ENCODE measurements at regions not wholly inside any gene's neighbourhood (a gene's known extent, or its start where the extent isn't known, plus 50 kb on each side); places are given as distances from the start of the nearest gene placed in this dataset.

DNA sequence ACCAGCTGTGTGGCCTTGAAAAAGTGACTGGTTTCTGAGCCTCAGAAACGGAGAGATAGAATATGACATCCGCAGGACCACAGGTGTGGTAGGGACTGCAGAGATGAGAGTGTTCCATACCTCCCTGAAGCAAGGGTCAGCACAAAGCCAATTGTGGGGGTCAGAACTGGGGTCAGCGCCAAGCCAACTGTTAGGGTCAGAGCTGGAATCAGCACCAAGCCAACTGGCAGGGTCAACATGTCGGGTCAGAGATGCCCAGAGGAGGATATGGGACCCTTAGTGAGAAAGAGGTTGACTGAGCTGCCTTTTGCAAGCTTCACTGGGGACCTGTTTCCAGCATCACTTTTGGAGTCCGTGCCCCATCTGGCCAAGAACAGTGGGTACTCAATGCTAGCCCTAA, 93.9 kb downstream of the MATN1 start:
- DNase-seq (ENCODE audit: insufficient read length, low spot score) (no peak), FAIRE-seq (no peak)
- TF ChIP-seq TAF1 (IDR thresholded peaks at IDR 0.05; ENCODE audit: low read depth, low read length), result no peak
- TF ChIP-seq POU2F2 (IDR thresholded peaks at IDR 0.05; ENCODE audit: low read depth, low read length), result no peak
- TF ChIP-seq POLR2A (IDR thresholded peaks at IDR 0.05; ENCODE audit: low read depth, low read length), result no peak
- no peak for TF ChIP-seq PAX5 (IDR thresholded peaks at IDR 0.05; ENCODE audit: insufficient read depth, low read length, severe bottlenecking)
- TF ChIP-seq SPI1 (IDR thresholded peaks at IDR 0.05; ENCODE audit: low read depth, low read length), result no peak
- TF ChIP-seq POLR2AphosphoS5 (IDR thresholded peaks at IDR 0.05; ENCODE audit: low read depth, low read length), result no peak

DNA sequence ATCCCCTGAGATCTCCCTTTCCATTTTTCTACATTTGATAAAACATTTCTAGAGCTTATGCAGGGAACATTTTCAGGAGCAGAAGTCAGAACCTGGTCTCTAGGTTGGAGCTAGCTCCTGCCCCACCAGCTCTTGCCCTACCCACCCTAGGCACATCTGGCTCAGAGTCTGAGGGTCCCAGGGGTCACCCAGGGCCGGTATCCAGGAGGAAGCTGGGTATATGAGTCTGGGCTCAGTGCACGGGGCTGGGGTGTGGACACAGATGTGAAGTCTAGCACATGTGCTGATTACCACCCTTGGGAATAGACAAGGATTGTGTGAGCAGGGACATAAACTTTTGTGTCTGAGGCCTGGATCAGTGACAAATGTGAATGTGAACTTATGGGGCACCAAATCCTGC, 95.4 kb downstream of the MATN1 start:
- no peak for DNase-seq (ENCODE audit: insufficient read length, low spot score)
- FAIRE-seq, result no peak
- TF ChIP-seq SPI1 (IDR thresholded peaks at IDR 0.05; ENCODE audit: low read depth, low read length) (no peak), PAX5 (IDR thresholded peaks at IDR 0.05; ENCODE audit: insufficient read depth, low read length, severe bottlenecking) (no peak), POLR2AphosphoS5 (IDR thresholded peaks at IDR 0.05; ENCODE audit: low read depth, low read length) (no peak)

DNA sequence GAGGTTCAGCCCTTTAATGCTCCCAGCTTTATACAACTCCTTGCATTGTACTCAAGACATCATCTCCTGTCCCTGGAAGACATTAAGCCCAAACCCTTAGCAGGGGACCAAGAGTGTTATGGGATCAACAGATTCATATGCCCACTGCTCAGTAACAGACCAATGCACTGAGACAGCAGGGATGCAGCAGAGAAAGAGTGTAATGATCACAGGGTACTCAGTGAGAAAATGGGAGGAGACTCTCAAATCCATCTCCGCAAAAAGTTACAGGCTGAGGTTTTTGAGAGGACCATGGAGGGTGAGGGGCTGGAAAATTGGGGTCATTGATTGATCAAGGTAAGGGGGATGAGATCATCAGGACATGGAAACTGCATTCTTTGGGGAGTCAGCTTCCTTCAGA, 96.2 kb downstream of the MATN1 start:
- TF ChIP-seq SPI1 (IDR thresholded peaks at IDR 0.05; ENCODE audit: low read depth, low read length), result no peak
- no peak for TF ChIP-seq POU2F2 (IDR thresholded peaks at IDR 0.05; ENCODE audit: low read depth, low read length)
- no peak for TF ChIP-seq PAX5 (IDR thresholded peaks at IDR 0.05; ENCODE audit: insufficient read depth, low read length, severe bottlenecking)
- TF ChIP-seq POLR2A (IDR thresholded peaks at IDR 0.05; ENCODE audit: low read depth, low read length), result no peak
- no peak for TF ChIP-seq POLR2AphosphoS5 (IDR thresholded peaks at IDR 0.05; ENCODE audit: low read depth, low read length)
- no peak for TF ChIP-seq TAF1 (IDR thresholded peaks at IDR 0.05; ENCODE audit: low read depth, low read length)
- DNase-seq (ENCODE audit: insufficient read length, low spot score), result no peak
- FAIRE-seq, result no peak

DNA sequence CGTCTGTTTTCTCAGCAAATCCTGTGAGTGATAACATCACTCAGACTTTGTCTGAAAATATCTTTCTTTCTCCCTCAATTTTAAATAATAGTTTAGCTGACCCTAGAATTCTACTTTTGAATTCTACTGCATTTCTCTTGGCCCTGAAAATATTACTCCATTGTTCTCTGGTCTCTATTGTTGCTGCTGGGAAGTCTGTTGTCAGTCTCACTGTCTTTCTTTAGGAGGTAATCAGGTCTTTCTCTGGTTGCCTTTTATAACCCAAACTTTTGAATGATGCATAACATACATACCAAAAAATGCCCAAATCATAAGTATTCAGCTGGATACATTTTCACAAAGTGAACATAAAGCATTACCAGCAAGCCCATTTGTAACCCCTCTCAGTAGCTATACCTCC, 100.0 kb downstream of the MATN1 start:
- no peak for DNase-seq (ENCODE audit: insufficient read length, low spot score)
- TF ChIP-seq TAF1 (IDR thresholded peaks at IDR 0.05; ENCODE audit: low read depth, low read length) (no peak), PAX5 (IDR thresholded peaks at IDR 0.05; ENCODE audit: insufficient read depth, low read length, severe bottlenecking) (no peak), POLR2AphosphoS5 (IDR thresholded peaks at IDR 0.05; ENCODE audit: low read depth, low read length) (no peak), SPI1 (IDR thresholded peaks at IDR 0.05; ENCODE audit: low read depth, low read length) (no peak), POLR2A (IDR thresholded peaks at IDR 0.05; ENCODE audit: low read depth, low read length) (no peak), POU2F2 (IDR thresholded peaks at IDR 0.05; ENCODE audit: low read depth, low read length) (no peak)
- FAIRE-seq, result no peak

GRCh38 chr1:30619619-30620018, 103.8 kb downstream of the MATN1 start:
- TF ChIP-seq SPI1 (IDR thresholded peaks at IDR 0.05; ENCODE audit: low read depth, low read length), result no peak
- TF ChIP-seq POLR2A (IDR thresholded peaks at IDR 0.05; ENCODE audit: low read depth, low read length), result no peak
- TF ChIP-seq POU2F2 (IDR thresholded peaks at IDR 0.05; ENCODE audit: low read depth, low read length), result no peak
- TF ChIP-seq TAF1 (IDR thresholded peaks at IDR 0.05; ENCODE audit: low read depth, low read length), result no peak
- no peak for TF ChIP-seq POLR2AphosphoS5 (IDR thresholded peaks at IDR 0.05; ENCODE audit: low read depth, low read length)
- no peak for TF ChIP-seq PAX5 (IDR thresholded peaks at IDR 0.05; ENCODE audit: insufficient read depth, low read length, severe bottlenecking)
- FAIRE-seq (no peak), DNase-seq (ENCODE audit: insufficient read length, low spot score) (no peak)

- FAIRE-seq, result no peak
- DNase-seq (ENCODE audit: insufficient read length, low spot score), result no peak
- no peak for TF ChIP-seq POU2F2 (IDR thresholded peaks at IDR 0.05; ENCODE audit: low read depth, low read length)
- no peak for TF ChIP-seq SPI1 (IDR thresholded peaks at IDR 0.05; ENCODE audit: low read depth, low read length)
- TF ChIP-seq PAX5 (IDR thresholded peaks at IDR 0.05; ENCODE audit: insufficient read depth, low read length, severe bottlenecking), result no peak
These were observed 105.0 kb downstream of the MATN1 start for GRCh38 chr1:30618335-30618747.

- FAIRE-seq (no peak), DNase-seq (ENCODE audit: insufficient read length, low spot score) (no peak)
- TF ChIP-seq PAX5 (IDR thresholded peaks at IDR 0.05; ENCODE audit: insufficient read depth, low read length, severe bottlenecking) (no peak), POLR2AphosphoS5 (IDR thresholded peaks at IDR 0.05; ENCODE audit: low read depth, low read length) (no peak), SPI1 (IDR thresholded peaks at IDR 0.05; ENCODE audit: low read depth, low read length) (no peak), POLR2A (IDR thresholded peaks at IDR 0.05; ENCODE audit: low read depth, low read length) (no peak), POU2F2 (IDR thresholded peaks at IDR 0.05; ENCODE audit: low read depth, low read length) (no peak), TAF1 (IDR thresholded peaks at IDR 0.05; ENCODE audit: low read depth, low read length) (no peak)
These were observed 106.6 kb downstream of the MATN1 start for GRCh38 chr1:30616759-30617158.

DNA sequence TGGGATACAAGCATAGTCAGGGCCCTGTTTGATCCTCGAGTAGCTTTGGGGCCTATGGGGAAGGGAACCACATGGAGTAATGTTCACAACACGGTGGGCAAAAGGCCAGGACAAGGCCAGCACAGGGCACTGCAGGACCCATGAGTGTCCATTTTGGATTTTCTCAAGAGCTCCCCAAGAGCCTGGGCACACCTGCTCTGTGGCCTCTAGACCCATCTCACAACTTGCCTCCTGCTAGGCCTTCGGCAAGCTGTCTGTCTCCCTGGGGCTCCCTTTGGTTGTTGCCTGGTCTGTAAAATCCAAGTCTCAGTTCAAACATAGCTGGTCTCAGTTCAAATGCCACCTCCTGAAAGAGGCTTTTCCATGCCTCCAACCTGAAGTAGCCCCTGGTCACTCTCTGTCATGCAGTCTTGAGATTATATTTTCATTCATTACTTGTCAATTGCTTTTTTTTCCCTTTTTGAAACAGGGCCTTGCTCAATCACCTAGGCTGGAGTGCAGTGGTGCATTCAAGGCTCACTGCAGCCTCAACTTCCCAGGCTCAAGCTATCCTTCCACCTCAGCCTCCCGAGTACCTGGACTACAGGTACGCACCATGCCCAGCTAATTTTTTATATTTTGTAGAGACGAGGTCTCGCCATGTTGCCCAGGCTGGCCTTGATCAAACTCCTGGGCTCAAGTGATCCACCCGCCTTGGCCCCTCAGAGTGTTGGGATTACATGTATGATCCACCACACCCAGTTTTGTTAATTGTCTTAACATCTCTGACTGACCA, 107.4 kb downstream of the MATN1 start:
- FAIRE-seq (no peak), DNase-seq (ENCODE audit: insufficient read length, low spot score) (no peak)
- TF ChIP-seq POU2F2 (IDR thresholded peaks at IDR 0.05; ENCODE audit: low read depth, low read length) (no peak), TAF1 (IDR thresholded peaks at IDR 0.05; ENCODE audit: low read depth, low read length) (no peak), POLR2A (IDR thresholded peaks at IDR 0.05; ENCODE audit: low read depth, low read length) (no peak), POLR2AphosphoS5 (IDR thresholded peaks at IDR 0.05; ENCODE audit: low read depth, low read length) (no peak), PAX5 (IDR thresholded peaks at IDR 0.05; ENCODE audit: insufficient read depth, low read length, severe bottlenecking) (no peak), SPI1 (IDR thresholded peaks at IDR 0.05; ENCODE audit: low read depth, low read length) (no peak)

DNA sequence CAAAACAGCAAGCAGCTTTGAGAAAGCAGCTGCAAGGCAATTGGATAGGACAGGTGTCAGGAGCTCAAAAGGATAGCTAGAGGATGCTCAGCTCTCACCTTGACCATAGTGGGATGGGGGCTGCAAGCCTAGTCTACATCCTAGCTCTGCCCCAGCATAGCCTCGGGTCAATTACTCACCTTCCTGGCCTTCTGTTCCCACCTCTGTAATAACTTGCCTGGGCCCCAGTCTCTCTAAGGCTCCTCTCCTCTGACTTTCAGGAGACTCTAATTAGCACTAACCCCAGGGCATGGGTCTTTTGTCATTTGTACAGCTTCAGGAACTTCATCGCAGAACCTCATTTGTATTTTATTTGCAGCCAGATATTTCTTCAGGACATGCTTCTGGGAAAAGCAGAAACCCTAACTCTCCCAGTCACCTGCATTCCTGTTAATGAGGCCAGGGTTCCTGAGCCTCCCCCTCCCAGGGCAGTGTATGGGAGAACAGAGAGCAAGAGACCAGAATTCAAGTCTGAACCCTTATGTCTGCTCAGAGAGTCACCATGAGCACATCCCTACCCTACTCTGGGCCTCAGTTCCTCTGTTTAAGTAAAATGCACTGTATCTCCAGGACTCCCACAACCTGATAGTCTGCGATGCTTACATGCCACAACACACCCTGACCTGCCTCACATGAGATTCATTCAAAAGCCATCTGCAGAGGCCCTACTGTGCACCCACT, 108.1 kb downstream of the MATN1 start:
- no peak for TF ChIP-seq SPI1 (IDR thresholded peaks at IDR 0.05; ENCODE audit: low read depth, low read length)
- no peak for TF ChIP-seq POU2F2 (IDR thresholded peaks at IDR 0.05; ENCODE audit: low read depth, low read length)
- no peak for TF ChIP-seq PAX5 (IDR thresholded peaks at IDR 0.05; ENCODE audit: insufficient read depth, low read length, severe bottlenecking)
- no peak for TF ChIP-seq POLR2A (IDR thresholded peaks at IDR 0.05; ENCODE audit: low read depth, low read length)
- no peak for TF ChIP-seq TAF1 (IDR thresholded peaks at IDR 0.05; ENCODE audit: low read depth, low read length)
- TF ChIP-seq POLR2AphosphoS5 (IDR thresholded peaks at IDR 0.05; ENCODE audit: low read depth, low read length), result no peak
- FAIRE-seq (no peak), DNase-seq (ENCODE audit: insufficient read length, low spot score) (no peak)
